ENCODE measurements at regions not wholly inside any gene's neighbourhood (a gene's known extent, or its start where the extent isn't known, plus 50 kb on each side); places are given as distances from the start of the nearest gene placed in this dataset.

GRCh38 chr10:124240839-124241291, 147.5 kb upstream of the CHST15 start:
- DNase-seq, result no peak

GRCh38 chr10:124239696-124240095, 146.3 kb upstream of the CHST15 start:
- DNase-seq, result no peak

GRCh38 chr10:124239134-124239533, 145.7 kb upstream of the CHST15 start:
- DNase-seq, result no peak

- DNase-seq, result no peak
These were observed 145.0 kb upstream of the CHST15 start for GRCh38 chr10:124238367-124238766.

- no peak for DNase-seq
These were observed 144.0 kb upstream of the CHST15 start for GRCh38 chr10:124237282-124237961.

GRCh38 chr10:124236816-124237215, 143.4 kb upstream of the CHST15 start:
- no peak for DNase-seq

- DNase-seq, result no peak
These were observed 142.7 kb upstream of the CHST15 start for GRCh38 chr10:124236136-124236535.

GRCh38 chr10:124235232-124235631, 141.8 kb upstream of the CHST15 start:
- no peak for DNase-seq

- no peak for DNase-seq
These were observed 140.2 kb upstream of the CHST15 start for GRCh38 chr10:124233546-124234138.

- DNase-seq, result no peak
These were observed 139.5 kb upstream of the CHST15 start for GRCh38 chr10:124232686-124233545.

GRCh38 chr10:124231168-124232155, 138.1 kb upstream of the CHST15 start:
- no peak for DNase-seq

- DNase-seq, result no peak
These were observed 137.3 kb upstream of the CHST15 start for GRCh38 chr10:124230635-124231167.

GRCh38 chr10:124229989-124230634, 136.7 kb upstream of the CHST15 start:
- no peak for DNase-seq

GRCh38 chr10:124229201-124229988, 136.0 kb upstream of the CHST15 start:
- DNase-seq, result no peak

- DNase-seq, result no peak
These were observed 135.1 kb upstream of the CHST15 start for GRCh38 chr10:124228471-124228870.

- no peak for DNase-seq
These were observed 134.6 kb upstream of the CHST15 start for GRCh38 chr10:124227988-124228387.

- no peak for DNase-seq
These were observed 133.9 kb upstream of the CHST15 start for GRCh38 chr10:124227055-124227975.

GRCh38 chr10:124226271-124227054, 133.1 kb upstream of the CHST15 start:
- DNase-seq, result no peak

Data from OCI-M1 (cell line).